Keratinocyte (primary cell): ENCODE measurements at regions not wholly inside any gene's neighbourhood (a gene's known extent, or its start where the extent isn't known, plus 50 kb on each side); places are given as distances from the start of the nearest gene placed in this dataset.

Experiments used
- DNase-seq: peaks from one replicate; pipeline ENCODE4 v3.0.0-alpha.2; 2011; ENCODE audit warnings: low read depth, missing footprints, low spot score
- FAIRE-seq: peaks from 2 replicates; lab custom pipeline; 2011; peaks lifted over from hg19 to GRCh38; lab: Jason Lieb, UNC
- H2AFZ ChIP-seq: 2 replicates; pipeline ENCODE4 v1.6.0; 2012; ENCODE audit warnings: low read length, control low read depth, inconsistent platforms; ENCODE audit not compliant: control insufficient read depth
- H3K27ac ChIP-seq: 2 replicates; pipeline ENCODE4 v1.5.1; 2011; ENCODE audit warnings: low read length; ENCODE audit not compliant: control insufficient read depth, insufficient read depth
- H3K27me3 ChIP-seq: 3 replicates; pipeline ENCODE4 v1.6.0; 2011; ENCODE audit warnings: low read length; ENCODE audit not compliant: control insufficient read depth, insufficient read depth; ENCODE audit errors: extremely low read depth
- H3K36me3 ChIP-seq, 2 experiments: 2 replicates in 1 of 2; 3 replicates in 1 of 2; pipeline ENCODE4 v1.5.1; 2011; ENCODE audit warnings: low read length in 2 of 2, mild to moderate bottlenecking in 1 of 2; ENCODE audit not compliant: control insufficient read depth in 2 of 2, insufficient read depth in 2 of 2; ENCODE audit errors: extremely low read depth in 1 of 2
- H3K4me1 ChIP-seq: 3 replicates; pipeline ENCODE4 v1.5.1; 2011; ENCODE audit warnings: low read length; ENCODE audit not compliant: control insufficient read depth, insufficient read depth; ENCODE audit errors: extremely low read depth
- H3K4me2 ChIP-seq: 3 replicates; pipeline ENCODE4 v1.6.0; 2011; ENCODE audit warnings: low read depth, low read length; ENCODE audit not compliant: control insufficient read depth, insufficient read depth; ENCODE audit errors: extremely low read depth
- H3K4me3 ChIP-seq, 3 experiments: fragments of 200-600 bp in 1 of 3; sonication (generic) in 1 of 3; 2 replicates in 2 of 3; 3 replicates in 1 of 3; pipeline ENCODE4 v1.5.1; 2011 to 2016; ENCODE audit warnings: low read length in 3 of 3, mild to moderate bottlenecking in 3 of 3, control low read depth in 2 of 3, inconsistent platforms in 1 of 3, low read depth in 1 of 3, mixed read lengths in 1 of 3, mixed run types in 1 of 3, moderate library complexity in 1 of 3; ENCODE audit not compliant: control insufficient read depth in 2 of 3, insufficient read depth in 2 of 3; ENCODE audit errors: extremely low read depth in 1 of 3
- H3K79me2 ChIP-seq: 2 replicates; pipeline ENCODE4 v1.6.0; 2012; ENCODE audit warnings: low read length; ENCODE audit not compliant: control insufficient read depth, insufficient read depth
- H3K9ac ChIP-seq: 3 replicates; pipeline ENCODE4 v1.6.0; 2011; ENCODE audit warnings: low read length; ENCODE audit not compliant: control insufficient read depth, insufficient read depth; ENCODE audit errors: extremely low read depth
- H3K9me1 ChIP-seq: 3 replicates; pipeline ENCODE4 v1.6.0; 2011; ENCODE audit warnings: low read length; ENCODE audit not compliant: control insufficient read depth, insufficient read depth; ENCODE audit errors: extremely low read depth
- H3K9me3 ChIP-seq: 2 replicates; pipeline ENCODE4 v1.5.1; 2012; ENCODE audit warnings: low read depth, low read length; ENCODE audit not compliant: control insufficient read depth
- H4K20me1 ChIP-seq: 3 replicates; pipeline ENCODE4 v1.6.0; 2011; ENCODE audit warnings: low read length; ENCODE audit not compliant: control insufficient read depth, insufficient read depth; ENCODE audit errors: extremely low read depth
- EZH2 ChIP-seq: IDR thresholded peaks from one replicate; pipeline ENCODE4 v1.6.1; 2012; ENCODE audit warnings: inconsistent platforms, mild to moderate bottlenecking, low read length, moderate library complexity
- dilution Hi-C: fragments of 300-500 bp; cut with MboI; formaldehyde crosslinking; loops from one replicate; pipeline ENCODE4 v1.7.0; 2020; ENCODE audit warnings: low sequenced_read_pairs; ENCODE audit not compliant: extremely low pct_ligation_motif_present
- TF ChIP-seq, protein P1 (sequence below), 3 experiments: IDR thresholded peaks in 1 of 3; conservative IDR thresholded peaks in 1 of 3; optimal IDR thresholded peaks in 1 of 3; 2 replicates in 2 of 3; 3 replicates in 1 of 3; pipeline versions ENCODE3 to v1.5.1; 2011; ENCODE audit warnings: low read length in 3 of 3, mild to moderate bottlenecking in 3 of 3, moderate library complexity in 2 of 3, control low read depth in 1 of 3, inconsistent platforms in 1 of 3; ENCODE audit not compliant: insufficient read depth in 2 of 3; ENCODE audit errors: extremely low read depth in 1 of 3

DNA sequence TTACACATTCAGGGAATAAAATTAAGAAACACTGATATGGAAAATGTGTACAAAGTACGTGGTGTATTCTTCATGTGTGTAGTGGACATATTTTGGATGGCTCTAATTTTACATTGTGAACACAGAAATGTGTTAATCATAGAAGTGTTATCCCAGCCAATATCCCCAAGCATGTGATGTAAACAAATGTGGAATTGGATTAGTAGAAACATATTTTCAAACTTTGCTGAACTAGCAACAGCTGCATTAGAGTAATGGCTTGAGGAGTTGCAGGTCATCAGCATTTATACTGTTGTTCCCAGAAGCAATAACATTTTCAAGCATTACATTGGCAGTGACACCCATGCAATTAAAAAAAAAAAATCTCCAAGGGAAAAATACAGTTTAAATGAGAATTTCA lies 600.6 kb downstream of the SLITRK1 start:
- FAIRE-seq: no peak
- no peak overlapping the region for H2AFZ ChIP-seq

DNA sequence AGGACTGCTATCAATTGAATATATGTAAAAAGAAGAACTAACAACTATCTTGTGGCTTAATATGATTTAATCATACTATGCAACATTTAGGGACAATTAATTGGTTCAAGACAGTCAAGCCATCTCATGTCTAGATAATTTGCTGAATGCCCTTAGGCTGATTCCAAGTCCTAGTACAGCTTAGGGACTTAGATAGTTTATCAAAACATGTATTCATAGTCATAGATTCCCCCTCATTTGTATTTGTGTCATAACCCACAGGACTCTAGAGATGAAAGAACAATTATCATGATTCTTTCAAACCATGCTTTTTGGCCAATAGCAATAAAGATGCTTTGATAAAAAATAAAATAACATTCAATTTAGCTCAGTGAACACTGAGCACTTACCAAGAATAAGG lies 607.6 kb downstream of the SLITRK1 start:
- Histone ChIP-seq H2AFZ (no peak overlapping the region), H3K36me3 (no peaks in the 10 kb centered on the region), H3K9me3 (no peaks in the 10 kb centered on the region), H3K79me2 (no peaks in the 10 kb centered on the region), H3K4me3 (no peak overlapping the region), H3K9me1 (no peaks in the 10 kb centered on the region), H3K27ac (no peak overlapping the region), H4K20me1 (no peaks in the 10 kb centered on the region), H3K27me3 (no peaks in the 10 kb centered on the region), H3K4me2 (no peak overlapping the region), H3K4me1 (no peaks in the 10 kb centered on the region), H3K9ac (no peak overlapping the region)
- TF ChIP-seq, protein P1, sequence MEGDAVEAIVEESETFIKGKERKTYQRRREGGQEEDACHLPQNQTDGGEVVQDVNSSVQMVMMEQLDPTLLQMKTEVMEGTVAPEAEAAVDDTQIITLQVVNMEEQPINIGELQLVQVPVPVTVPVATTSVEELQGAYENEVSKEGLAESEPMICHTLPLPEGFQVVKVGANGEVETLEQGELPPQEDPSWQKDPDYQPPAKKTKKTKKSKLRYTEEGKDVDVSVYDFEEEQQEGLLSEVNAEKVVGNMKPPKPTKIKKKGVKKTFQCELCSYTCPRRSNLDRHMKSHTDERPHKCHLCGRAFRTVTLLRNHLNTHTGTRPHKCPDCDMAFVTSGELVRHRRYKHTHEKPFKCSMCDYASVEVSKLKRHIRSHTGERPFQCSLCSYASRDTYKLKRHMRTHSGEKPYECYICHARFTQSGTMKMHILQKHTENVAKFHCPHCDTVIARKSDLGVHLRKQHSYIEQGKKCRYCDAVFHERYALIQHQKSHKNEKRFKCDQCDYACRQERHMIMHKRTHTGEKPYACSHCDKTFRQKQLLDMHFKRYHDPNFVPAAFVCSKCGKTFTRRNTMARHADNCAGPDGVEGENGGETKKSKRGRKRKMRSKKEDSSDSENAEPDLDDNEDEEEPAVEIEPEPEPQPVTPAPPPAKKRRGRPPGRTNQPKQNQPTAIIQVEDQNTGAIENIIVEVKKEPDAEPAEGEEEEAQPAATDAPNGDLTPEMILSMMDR (optimal IDR thresholded peaks at IDR 0.05 in 1 of 3, IDR thresholded peaks at IDR 0.05 in 1 of 3, conservative IDR thresholded peaks at IDR 0.05 in 1 of 3; ENCODE audit: extremely low read depth in 1 of 3, insufficient read depth in 2 of 3, low read length in 3 of 3): no peak
- TF ChIP-seq EZH2: no peak
- FAIRE-seq (no peak), DNase-seq (no peak)
- dilution Hi-C loops: no loop called here

More for the DNA sequence above, 600.6 kb downstream of the SLITRK1 start:
- no peaks in the 10 kb centered on the region for H3K36me3 ChIP-seq
- H3K9me1 ChIP-seq: no peaks in the 10 kb centered on the region
- no peak for DNase-seq
- H4K20me1 ChIP-seq: no peaks in the 10 kb centered on the region
- TF ChIP-seq EZH2: no peak
- TF ChIP-seq, protein P1 (optimal IDR thresholded peaks at IDR 0.05 in 1 of 3, IDR thresholded peaks at IDR 0.05 in 1 of 3, conservative IDR thresholded peaks at IDR 0.05 in 1 of 3; ENCODE audit: extremely low read depth in 1 of 3, insufficient read depth in 2 of 3, low read length in 3 of 3): no peak
- H3K9ac ChIP-seq: no peak overlapping the region
- no peaks in the 10 kb centered on the region for H3K9me3 ChIP-seq
- no peak overlapping the region for H3K4me3 ChIP-seq
- no peak overlapping the region for H3K4me2 ChIP-seq
- dilution Hi-C loops: no loop called here
- no peaks in the 10 kb centered on the region for H3K27me3 ChIP-seq
- H3K79me2 ChIP-seq: no peaks in the 10 kb centered on the region
- H3K27ac ChIP-seq: no peak overlapping the region
- no peaks in the 10 kb centered on the region for H3K4me1 ChIP-seq
